IPS-20b (cell line): ENCODE measurements at regions not wholly inside any gene's neighbourhood (a gene's known extent, or its start where the extent isn't known, plus 50 kb on each side); places are given as distances from the start of the nearest gene placed in this dataset.

ENCODE experiments used
- H3K27ac ChIP-seq: one replicate; pipeline ENCODE4 v1.5.1; 2013; ENCODE audit warnings: low read length
- H3K27me3 ChIP-seq: 2 replicates; pipeline ENCODE4 v1.6.1; 2013; ENCODE audit warnings: mild to moderate bottlenecking, low read length, inconsistent platforms; ENCODE audit not compliant: insufficient read depth
- H3K36me3 ChIP-seq: 2 replicates; pipeline ENCODE4 v1.6.1; 2013; ENCODE audit warnings: low read depth, mild to moderate bottlenecking, inconsistent platforms, low read length, moderate library complexity; ENCODE audit not compliant: insufficient read depth
- H3K4me1 ChIP-seq: 2 replicates; pipeline ENCODE4 v1.6.1; 2013; ENCODE audit warnings: mild to moderate bottlenecking, control low read depth, inconsistent platforms, low read length, moderate library complexity; ENCODE audit not compliant: insufficient read depth
- H3K4me3 ChIP-seq: 2 replicates; pipeline ENCODE4 v1.5.1; 2013; ENCODE audit warnings: mild to moderate bottlenecking, low read length, inconsistent platforms
- H3K9ac ChIP-seq: 2 replicates; pipeline ENCODE4 v1.6.1; 2013; ENCODE audit warnings: low read depth, mild to moderate bottlenecking, inconsistent platforms, low read length, moderate library complexity
- H3K9me3 ChIP-seq: 2 replicates; pipeline ENCODE4 v1.6.1; 2013; ENCODE audit warnings: mild to moderate bottlenecking, low read depth, low read length, inconsistent platforms; ENCODE audit not compliant: insufficient read depth

- H3K36me3 ChIP-seq, result no peaks in the 10 kb centered on the region
- no peaks in the 10 kb centered on the region for H3K27me3 ChIP-seq
- no peaks in the 10 kb centered on the region for H3K4me1 ChIP-seq
- no peak overlapping the region for H3K27ac ChIP-seq
- no peak overlapping the region for H3K4me3 ChIP-seq
- H3K9me3 ChIP-seq, result no peaks in the 10 kb centered on the region
- no peak overlapping the region for H3K9ac ChIP-seq
Measured at GRCh38 chr6:33860006-33860405, 56.2 kb upstream of the MLN start.

DNA sequence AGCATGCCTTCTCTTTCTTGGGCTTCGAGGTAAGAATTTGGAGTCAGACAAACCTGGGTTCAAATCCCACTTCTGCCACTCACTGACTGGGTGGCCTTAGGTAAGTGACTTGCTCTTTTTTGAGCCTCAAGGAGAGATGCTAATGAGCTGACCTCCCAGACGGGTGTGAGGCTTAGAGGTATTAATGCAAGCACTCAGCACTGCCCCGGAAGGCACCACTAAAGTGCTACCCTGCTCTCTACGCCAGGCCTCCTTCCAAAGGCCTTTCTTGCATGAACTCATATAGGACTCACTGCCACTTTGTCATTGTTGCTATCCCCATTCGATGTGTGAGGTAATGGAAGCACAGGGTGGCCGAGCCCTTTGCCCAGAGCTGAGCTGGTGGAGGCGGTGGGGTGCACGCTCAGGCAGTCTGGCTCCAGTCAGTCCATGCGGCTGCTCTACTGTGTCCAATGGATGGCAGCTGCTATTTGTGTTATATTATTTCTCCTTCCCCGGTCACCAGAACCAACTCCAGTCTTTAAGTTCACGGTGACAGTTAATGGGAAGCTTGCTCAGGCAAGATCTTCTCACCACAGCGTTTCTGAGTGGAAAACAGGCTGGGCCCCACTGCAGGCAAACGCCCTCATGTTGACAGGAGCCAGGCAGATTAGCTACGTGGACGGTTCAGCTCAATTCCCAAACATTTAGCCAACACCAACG lies 55.2 kb upstream of the MLN start:
- Histone ChIP-seq H3K9me3 (no peaks in the 10 kb centered on the region), H3K36me3 (no peaks in the 10 kb centered on the region), H3K9ac (no peak overlapping the region), H3K4me1 (no peaks in the 10 kb centered on the region), H3K27me3 (no peaks in the 10 kb centered on the region), H3K27ac (no peak overlapping the region), H3K4me3 (no peak overlapping the region)

GRCh38 chr6:33857932-33858475 lies 54.2 kb upstream of the MLN start:
- H3K27me3 ChIP-seq, result no peaks in the 10 kb centered on the region
- H3K9ac ChIP-seq, result no peak overlapping the region
- H3K27ac ChIP-seq, result no peak overlapping the region
- no peaks in the 10 kb centered on the region for H3K9me3 ChIP-seq
- no peak overlapping the region for H3K4me3 ChIP-seq
- no peaks in the 10 kb centered on the region for H3K36me3 ChIP-seq
- no peaks in the 10 kb centered on the region for H3K4me1 ChIP-seq

DNA sequence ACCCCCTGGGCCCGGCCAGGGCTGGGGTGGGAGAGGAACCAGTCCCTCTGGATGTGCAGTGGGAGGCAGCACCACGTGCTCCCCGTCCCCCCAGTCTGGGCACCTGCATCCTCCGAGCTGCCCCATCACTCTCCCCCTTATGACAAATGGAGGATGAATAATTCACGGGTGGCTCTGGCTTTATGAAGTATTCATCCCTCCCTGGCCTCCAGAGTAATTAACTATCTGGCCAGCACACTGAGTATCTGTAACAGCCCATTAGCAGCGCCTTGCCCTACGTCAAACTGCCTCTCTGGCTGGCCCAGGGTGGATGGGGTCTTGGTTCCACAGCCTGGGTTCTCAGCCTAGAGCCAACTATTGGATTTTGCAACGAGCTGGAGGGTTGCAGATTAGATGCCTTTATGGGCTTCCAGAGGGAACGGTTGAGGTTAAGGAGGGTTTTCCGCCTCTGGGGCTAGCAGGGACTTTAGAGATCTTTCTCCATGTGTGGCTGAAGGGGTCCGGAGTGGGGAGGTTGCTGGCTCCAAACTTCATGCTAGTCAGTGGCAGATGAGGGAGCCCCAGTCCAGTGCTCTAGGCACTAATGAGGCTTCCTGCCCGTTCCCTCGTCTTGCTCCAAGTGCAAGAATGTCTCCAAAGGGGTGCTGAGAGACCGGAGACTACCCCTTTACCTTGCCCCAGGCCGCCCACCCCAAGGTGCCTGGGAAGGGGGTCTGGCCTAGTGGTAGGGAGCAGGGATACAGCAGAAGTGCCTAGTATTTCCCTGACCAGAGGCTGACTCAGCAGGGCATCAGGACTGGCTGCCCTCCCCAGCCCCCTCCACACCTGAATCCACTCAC lies 53.5 kb upstream of the MLN start:
- Histone ChIP-seq H3K9me3 (no peaks in the 10 kb centered on the region), H3K36me3 (no peaks in the 10 kb centered on the region), H3K27ac (no peak overlapping the region), H3K4me3 (no peak overlapping the region), H3K9ac (no peak overlapping the region), H3K4me1 (no peaks in the 10 kb centered on the region), H3K27me3 (no peaks in the 10 kb centered on the region)

DNA sequence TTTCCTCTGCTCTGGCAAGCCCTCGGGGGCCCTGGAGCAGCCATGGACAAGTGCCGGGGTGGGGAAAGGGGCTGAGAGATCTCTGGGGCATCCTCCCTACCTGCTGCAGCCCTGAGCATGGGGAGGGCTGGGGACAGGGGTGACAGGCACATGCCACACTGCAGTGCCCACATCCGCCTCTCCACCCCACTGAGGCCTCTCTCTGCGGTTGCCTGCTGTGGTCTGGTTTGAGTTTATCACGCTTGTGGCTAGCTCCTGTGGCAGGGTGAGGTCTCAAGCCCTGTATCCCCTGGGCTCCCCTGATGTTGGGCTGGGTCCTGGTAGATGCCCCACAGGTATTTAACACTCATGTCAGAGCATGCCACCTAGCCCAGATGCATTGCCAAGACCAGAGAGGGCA lies 52.9 kb upstream of the MLN start:
- H3K27ac ChIP-seq, result no peak overlapping the region
- no peaks in the 10 kb centered on the region for H3K27me3 ChIP-seq
- H3K4me1 ChIP-seq, result no peaks in the 10 kb centered on the region; the same call in 1 of the 2 replicates
- no peak overlapping the region for H3K4me3 ChIP-seq
- no peaks in the 10 kb centered on the region for H3K9me3 ChIP-seq
- H3K36me3 ChIP-seq, result no peaks in the 10 kb centered on the region
- H3K9ac ChIP-seq, result no peak overlapping the region

DNA sequence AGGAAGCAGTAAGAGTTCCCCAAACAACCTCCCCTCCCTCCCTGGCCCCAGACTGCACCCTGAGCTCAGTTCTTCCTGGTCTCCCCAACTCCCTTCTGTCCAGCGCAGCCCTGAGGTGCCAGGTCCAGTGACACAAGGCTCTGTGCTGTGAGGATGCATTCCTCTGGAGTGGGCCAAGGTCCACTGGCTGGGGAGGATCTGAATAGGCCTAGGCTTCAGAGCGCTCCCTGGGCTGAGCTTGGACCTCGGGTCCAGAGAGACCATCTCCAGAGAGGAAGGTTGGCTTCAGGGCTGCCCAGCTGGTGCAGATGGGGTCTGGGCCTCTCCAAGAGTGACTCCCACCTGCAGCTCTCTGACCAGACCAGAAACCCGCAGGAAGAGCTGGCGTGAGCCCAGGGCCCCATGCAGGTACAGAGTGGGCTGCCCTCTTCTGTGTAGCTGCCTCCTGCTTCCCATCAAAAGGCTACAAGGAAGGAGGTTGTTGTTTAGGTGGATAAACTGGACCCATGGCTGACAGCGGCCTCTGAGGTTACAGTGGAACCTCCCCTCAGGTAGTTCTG lies 52.3 kb upstream of the MLN start:
- Histone ChIP-seq H3K27ac (no peak overlapping the region), H3K36me3 (no peaks in the 10 kb centered on the region), H3K9me3 (no peaks in the 10 kb centered on the region), H3K9ac (no peak overlapping the region), H3K27me3 (no peaks in the 10 kb centered on the region), H3K4me1 (no peaks in the 10 kb centered on the region; the same call in 1 of the 2 replicates), H3K4me3 (no peak overlapping the region)

GRCh38 chr6:33854572-33855030 lies 50.8 kb upstream of the MLN start:
- no peaks in the 10 kb centered on the region for H3K27me3 ChIP-seq
- no peak overlapping the region for H3K27ac ChIP-seq
- no peaks in the 10 kb centered on the region for H3K36me3 ChIP-seq
- H3K9ac ChIP-seq, result no peak overlapping the region
- no peaks in the 10 kb centered on the region for H3K9me3 ChIP-seq
- peaks cover 8% of the 10 kb centered on the region; the same call in 1 of the 2 replicates for H3K4me1 ChIP-seq
- no peak overlapping the region for H3K4me3 ChIP-seq

- H3K36me3 ChIP-seq, result no peaks in the 10 kb centered on the region
- H3K9me3 ChIP-seq, result no peaks in the 10 kb centered on the region
- no peak overlapping the region for H3K27ac ChIP-seq
- peaks cover 8% of the 10 kb centered on the region; the same call in 1 of the 2 replicates for H3K4me1 ChIP-seq
- no peak overlapping the region for H3K4me3 ChIP-seq
- no peaks in the 10 kb centered on the region for H3K27me3 ChIP-seq
- no peak overlapping the region for H3K9ac ChIP-seq
Measured at GRCh38 chr6:33853736-33854135, 49.9 kb upstream of the MLN start.
